ENCODE measurements at regions not wholly inside any gene's neighbourhood (a gene's known extent, or its start where the extent isn't known, plus 50 kb on each side); places are given as distances from the start of the nearest gene placed in this dataset.
"Not testable (repeated sequence)": the region's sequence is repeated elsewhere in the genome, so short reads cannot be mapped to it uniquely, and the experiment has no call there.

GRCh38 chr11:71093783-71094182 is 158.6 kb downstream of the SHANK2 start:
- Histone ChIP-seq H3K18ac (ENCODE audit: low read depth in 1 of 2, low read length in 2 of 2) (no peak overlapping the region), H3K4me3 (ENCODE audit: insufficient read depth in 1 of 2, low read depth in 1 of 2, low read length in 2 of 2) (no peak overlapping the region), H2BK5ac (ENCODE audit: low read depth, low read length, poor library complexity, severe bottlenecking) (no peak overlapping the region), H3K36me3 (ENCODE audit: control insufficient read depth in 1 of 2, insufficient read depth in 2 of 2, low read depth in 1 of 2, low read length in 2 of 2) (peaks cover 9 to 42% of the 10 kb centered on the region in 2 experiments), H3K23ac (ENCODE audit: low read length in 2 of 2) (no peak overlapping the region), H3K14ac (ENCODE audit: low read length in 2 of 2) (no peak overlapping the region), H3K79me1 (replicated peaks; ENCODE audit: low read length, poor library complexity, severe bottlenecking) (no peaks in the 10 kb centered on the region), H3K4me2 (ENCODE audit: low read length, poor library complexity, severe bottlenecking) (no peak overlapping the region), H2BK120ac (ENCODE audit: low read depth, low read length) (no peak overlapping the region), H3K27ac (ENCODE audit: low read length, poor library complexity, severe bottlenecking) (no peak overlapping the region), H3K4me1 (ENCODE audit: control insufficient read depth, insufficient read depth, low read depth, low read length) (peaks cover 8% of the 10 kb centered on the region), H4K8ac (ENCODE audit: low read length) (no peak overlapping the region), H3K27me3 (ENCODE audit: control insufficient read depth in 1 of 2, insufficient read depth in 1 of 2, low read length in 2 of 2) (no peaks in the 10 kb centered on the region), H4K91ac (ENCODE audit: low read length) (no peak overlapping the region), H2BK15ac (ENCODE audit: low read depth, poor library complexity, severe bottlenecking) (no peak overlapping the region), H3K9me3 (ENCODE audit: control insufficient read depth, low read length) (no peaks in the 10 kb centered on the region), H3K9ac (ENCODE audit: low read length) (no peak overlapping the region), H2AK5ac (ENCODE audit: low read length, severe bottlenecking) (no peak overlapping the region), H2AFZ (ENCODE audit: low read depth, low read length) (no peak overlapping the region), H3K4ac (ENCODE audit: low read depth in 1 of 2, low read length in 2 of 2) (no peak overlapping the region), H2BK12ac (ENCODE audit: low read length in 2 of 2) (no peak overlapping the region)
- DNase-seq, result no peak
- WGBS, result 90% methylated on average over 14 of the region's 14 CpGs

- Histone ChIP-seq H3K4me2 (ENCODE audit: low read length, poor library complexity, severe bottlenecking) (no peak overlapping the region), H3K27me3 (ENCODE audit: control insufficient read depth in 1 of 2, insufficient read depth in 1 of 2, low read length in 2 of 2) (no peaks in the 10 kb centered on the region), H3K79me1 (replicated peaks; ENCODE audit: low read length, poor library complexity, severe bottlenecking) (no peaks in the 10 kb centered on the region), H4K91ac (ENCODE audit: low read length) (no peak overlapping the region), H2BK12ac (ENCODE audit: low read length in 2 of 2) (no peak overlapping the region), H2BK5ac (ENCODE audit: low read depth, low read length, poor library complexity, severe bottlenecking) (no peak overlapping the region), H4K8ac (ENCODE audit: low read length) (no peak overlapping the region), H3K36me3 (ENCODE audit: control insufficient read depth in 1 of 2, insufficient read depth in 2 of 2, low read depth in 1 of 2, low read length in 2 of 2) (peaks cover 9 to 34% of the 10 kb centered on the region in 2 experiments), H3K4me1 (ENCODE audit: control insufficient read depth, insufficient read depth, low read depth, low read length) (peaks cover 4% of the 10 kb centered on the region), H3K9me3 (ENCODE audit: control insufficient read depth, low read length) (no peaks in the 10 kb centered on the region), H3K23ac (ENCODE audit: low read length in 2 of 2) (no peak overlapping the region), H3K9ac (ENCODE audit: low read length) (no peak overlapping the region), H3K27ac (ENCODE audit: low read length, poor library complexity, severe bottlenecking) (no peak overlapping the region), H3K4me3 (ENCODE audit: insufficient read depth in 1 of 2, low read depth in 1 of 2, low read length in 2 of 2) (no peak overlapping the region), H3K18ac (ENCODE audit: low read depth in 1 of 2, low read length in 2 of 2) (no peak overlapping the region), H2BK15ac (ENCODE audit: low read depth, poor library complexity, severe bottlenecking) (no peak overlapping the region), H3K4ac (ENCODE audit: low read depth in 1 of 2, low read length in 2 of 2) (no peak overlapping the region), H2AK5ac (ENCODE audit: low read length, severe bottlenecking) (no peak overlapping the region), H2AFZ (ENCODE audit: low read depth, low read length) (no peak overlapping the region), H2BK120ac (ENCODE audit: low read depth, low read length) (no peak overlapping the region), H3K14ac (ENCODE audit: low read length in 2 of 2) (no peak overlapping the region)
- 82% methylated on average over 10 of the region's 11 CpGs for WGBS
- no peak for DNase-seq
These were observed 160.7 kb downstream of the SHANK2 start for GRCh38 chr11:71091506-71092265.

DNA sequence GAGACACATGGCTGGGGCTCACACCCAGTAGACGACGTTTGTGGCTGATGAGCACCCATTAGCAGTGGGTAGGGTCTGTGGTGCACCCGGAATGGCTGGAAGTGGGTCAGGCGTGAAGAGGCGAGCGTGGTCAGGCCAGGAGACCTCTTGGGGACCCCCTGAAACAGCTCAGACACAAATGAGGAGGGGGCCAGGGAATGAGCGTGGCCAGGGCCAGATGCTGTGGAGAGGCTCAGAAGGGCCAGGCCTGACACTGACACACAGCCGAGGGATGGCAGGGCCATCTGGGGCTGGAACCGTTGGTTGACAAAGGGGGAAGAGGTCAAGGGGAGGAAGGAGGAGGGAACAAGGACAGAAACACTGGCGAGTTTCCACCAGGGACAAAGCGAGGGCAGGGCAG is 162.8 kb downstream of the SHANK2 start:
- no peak overlapping the region for H3K27ac ChIP-seq (ENCODE audit: low read length, poor library complexity, severe bottlenecking)
- H3K36me3 ChIP-seq (ENCODE audit: control insufficient read depth in 1 of 2, insufficient read depth in 2 of 2, low read depth in 1 of 2, low read length in 2 of 2), result peaks cover 9 to 33% of the 10 kb centered on the region in 2 experiments
- H4K8ac ChIP-seq (ENCODE audit: low read length), result no peak overlapping the region

DNA sequence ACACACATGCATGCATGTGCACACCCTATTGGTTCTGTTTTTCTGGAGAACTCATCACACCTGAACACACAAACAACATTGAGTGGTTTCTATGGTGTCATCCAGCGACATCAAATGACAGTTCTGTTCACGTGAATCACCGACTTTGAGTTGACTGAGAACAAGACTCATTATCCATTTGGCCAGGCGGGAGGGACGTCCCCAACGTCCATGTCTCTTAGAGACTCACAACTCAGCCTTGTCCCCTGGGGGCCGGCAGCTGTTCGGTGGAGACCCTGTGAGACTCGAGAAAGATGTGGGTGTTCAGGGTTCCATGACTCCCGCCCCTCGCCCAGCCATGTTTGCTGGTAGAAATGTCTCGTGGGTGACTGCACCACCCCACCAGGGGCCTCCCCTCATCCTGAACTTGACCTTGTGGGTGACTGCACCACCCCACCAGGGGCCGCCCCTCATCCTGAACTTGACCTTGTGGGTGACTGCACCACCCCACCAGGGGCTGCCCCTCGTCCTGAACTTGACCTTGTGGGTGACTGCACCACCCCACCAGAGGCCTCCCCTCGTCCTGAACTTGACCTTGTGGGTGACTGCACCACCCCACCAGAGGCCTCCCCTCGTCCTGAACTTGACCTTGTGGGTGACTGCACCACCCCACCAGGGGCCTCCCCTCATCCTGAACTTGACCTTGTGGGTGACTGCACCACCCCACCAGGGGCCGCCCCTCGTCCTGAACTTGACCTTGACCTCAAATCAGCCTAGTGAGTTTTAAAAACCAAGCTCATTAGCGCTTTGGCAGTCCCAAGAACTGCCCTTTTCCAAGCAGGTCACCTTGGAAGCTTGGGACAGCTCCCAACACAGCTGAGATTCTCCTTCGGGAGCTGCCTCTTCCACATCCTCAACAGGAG is 163.8 kb downstream of the SHANK2 start:
- 85% methylated on average over 19 of the region's 20 CpGs for WGBS
- H3K9ac ChIP-seq (ENCODE audit: low read length), result not testable (repeated sequence)

More for the DNA sequence above, 162.8 kb downstream of the SHANK2 start:
- no peaks in the 10 kb centered on the region for H3K79me1 ChIP-seq (replicated peaks; ENCODE audit: low read length, poor library complexity, severe bottlenecking)
- H2BK120ac ChIP-seq (ENCODE audit: low read depth, low read length), result no peak overlapping the region
- no peak overlapping the region for H4K91ac ChIP-seq (ENCODE audit: low read length)
- WGBS, result 90% methylated on average over 11 of the region's 11 CpGs
- no peak overlapping the region for H2BK15ac ChIP-seq (ENCODE audit: low read depth, poor library complexity, severe bottlenecking)
- H3K4me3 ChIP-seq (ENCODE audit: insufficient read depth in 1 of 2, low read depth in 1 of 2, low read length in 2 of 2), result no peak overlapping the region
- H3K4ac ChIP-seq (ENCODE audit: low read depth in 1 of 2, low read length in 2 of 2), result no peak overlapping the region
- no peak overlapping the region for H2AK5ac ChIP-seq (ENCODE audit: low read length, severe bottlenecking)
- no peak overlapping the region for H2AFZ ChIP-seq (ENCODE audit: low read depth, low read length)
- no peak overlapping the region for H3K23ac ChIP-seq (ENCODE audit: low read length in 2 of 2)
- H3K9me3 ChIP-seq (ENCODE audit: control insufficient read depth, low read length), result no peaks in the 10 kb centered on the region
- H2BK12ac ChIP-seq (ENCODE audit: low read length in 2 of 2), result no peak overlapping the region
- no peaks in the 10 kb centered on the region for H3K4me1 ChIP-seq (ENCODE audit: control insufficient read depth, insufficient read depth, low read depth, low read length)
- no peak overlapping the region for H3K9ac ChIP-seq (ENCODE audit: low read length)
- H3K18ac ChIP-seq (ENCODE audit: low read depth in 1 of 2, low read length in 2 of 2), result no peak overlapping the region
- DNase-seq, result no peak
- H2BK5ac ChIP-seq (ENCODE audit: low read depth, low read length, poor library complexity, severe bottlenecking), result no peak overlapping the region
- H3K4me2 ChIP-seq (ENCODE audit: low read length, poor library complexity, severe bottlenecking), result no peak overlapping the region
- H3K27me3 ChIP-seq (ENCODE audit: control insufficient read depth in 1 of 2, insufficient read depth in 1 of 2, low read length in 2 of 2), result no peaks in the 10 kb centered on the region
- H3K14ac ChIP-seq (ENCODE audit: low read length in 2 of 2), result no peak overlapping the region

More for the DNA sequence above, 163.8 kb downstream of the SHANK2 start:
- H3K27me3 ChIP-seq (ENCODE audit: control insufficient read depth in 1 of 2, insufficient read depth in 1 of 2, low read length in 2 of 2); H3K23ac ChIP-seq (ENCODE audit: low read length in 2 of 2); H3K4me2 ChIP-seq (ENCODE audit: low read length, poor library complexity, severe bottlenecking); H3K27ac ChIP-seq (ENCODE audit: low read length, poor library complexity, severe bottlenecking); H2BK120ac ChIP-seq (ENCODE audit: low read depth, low read length); H2AK5ac ChIP-seq (ENCODE audit: low read length, severe bottlenecking); H3K4me3 ChIP-seq (ENCODE audit: insufficient read depth in 1 of 2, low read depth in 1 of 2, low read length in 2 of 2); H2BK5ac ChIP-seq (ENCODE audit: low read depth, low read length, poor library complexity, severe bottlenecking); H2BK12ac ChIP-seq (ENCODE audit: low read length in 2 of 2); H2BK15ac ChIP-seq (ENCODE audit: low read depth, poor library complexity, severe bottlenecking); H3K9me3 ChIP-seq (ENCODE audit: control insufficient read depth, low read length); DNase-seq; H4K8ac ChIP-seq (ENCODE audit: low read length); H3K4ac ChIP-seq (ENCODE audit: low read depth in 1 of 2, low read length in 2 of 2); H3K14ac ChIP-seq (ENCODE audit: low read length in 2 of 2); H4K91ac ChIP-seq (ENCODE audit: low read length); H3K4me1 ChIP-seq (ENCODE audit: control insufficient read depth, insufficient read depth, low read depth, low read length); H3K79me1 ChIP-seq (replicated peaks; ENCODE audit: low read length, poor library complexity, severe bottlenecking); H3K18ac ChIP-seq (ENCODE audit: low read depth in 1 of 2, low read length in 2 of 2); H2AFZ ChIP-seq (ENCODE audit: low read depth, low read length): not testable (repeated sequence)
- peaks cover 9 to 32% of the 10 kb centered on the region in 2 experiments for H3K36me3 ChIP-seq (ENCODE audit: control insufficient read depth in 1 of 2, insufficient read depth in 2 of 2, low read depth in 1 of 2, low read length in 2 of 2)
